ENCODE measurements at regions not wholly inside any gene's neighbourhood (a gene's known extent, or its start where the extent isn't known, plus 50 kb on each side); places are given as distances from the start of the nearest gene placed in this dataset.

DNA sequence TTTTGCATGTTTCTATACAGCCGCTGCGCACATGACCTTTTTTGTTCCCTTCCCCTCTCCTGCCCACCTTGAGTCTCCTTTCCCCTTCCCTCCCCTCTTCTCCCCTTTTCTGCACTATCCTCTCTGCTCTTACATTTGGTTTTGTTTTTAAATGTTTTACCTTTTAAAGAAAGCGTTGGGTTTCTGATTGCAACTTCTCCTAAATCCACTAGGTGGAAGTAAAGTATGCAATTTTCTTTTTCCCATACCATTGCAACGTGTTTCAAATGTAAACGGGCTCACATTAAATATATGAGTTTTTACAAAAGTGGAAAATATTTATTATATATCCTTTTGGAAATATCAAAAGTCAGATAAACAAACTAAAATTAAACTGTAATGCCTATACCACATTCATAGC, 500.9 kb downstream of the DIRAS2 start:
- no peak overlapping the region for H3K9ac ChIP-seq
- DNase-seq: peak; percentile 49
- no peaks in the 10 kb centered on the region for H3K9me2 ChIP-seq
- H3K4me2 ChIP-seq: no peak overlapping the region
- H3F3A ChIP-seq (replicated peaks; ENCODE audit: insufficient read depth): no peaks in the 10 kb centered on the region
- POLR2A ChIA-PET: no interaction called here
- H4K20me1 ChIP-seq (ENCODE audit: insufficient read depth): no peaks in the 10 kb centered on the region
- H3K27ac ChIP-seq (ENCODE audit: low read depth in 2 of 2, low read length in 1 of 2): no peak overlapping the region
- no peaks in the 10 kb centered on the region for H3K9me3 ChIP-seq
- no peaks in the 10 kb centered on the region for H3K36me3 ChIP-seq (replicated peaks in 1 of 2; ENCODE audit: control insufficient read depth in 1 of 2, insufficient read depth in 2 of 2, low read length in 1 of 2)
- H3K79me2 ChIP-seq (ENCODE audit: insufficient read depth): no peaks in the 10 kb centered on the region
- TF ChIP-seq SMC3 (IDR thresholded peaks at IDR 0.05; ENCODE audit: low read depth, low read length): peak; percentile 50
- TF ChIP-seq RFX5 (IDR thresholded peaks at IDR 0.05; ENCODE audit: low read length): no peak
- TF ChIP-seq, protein P1, sequence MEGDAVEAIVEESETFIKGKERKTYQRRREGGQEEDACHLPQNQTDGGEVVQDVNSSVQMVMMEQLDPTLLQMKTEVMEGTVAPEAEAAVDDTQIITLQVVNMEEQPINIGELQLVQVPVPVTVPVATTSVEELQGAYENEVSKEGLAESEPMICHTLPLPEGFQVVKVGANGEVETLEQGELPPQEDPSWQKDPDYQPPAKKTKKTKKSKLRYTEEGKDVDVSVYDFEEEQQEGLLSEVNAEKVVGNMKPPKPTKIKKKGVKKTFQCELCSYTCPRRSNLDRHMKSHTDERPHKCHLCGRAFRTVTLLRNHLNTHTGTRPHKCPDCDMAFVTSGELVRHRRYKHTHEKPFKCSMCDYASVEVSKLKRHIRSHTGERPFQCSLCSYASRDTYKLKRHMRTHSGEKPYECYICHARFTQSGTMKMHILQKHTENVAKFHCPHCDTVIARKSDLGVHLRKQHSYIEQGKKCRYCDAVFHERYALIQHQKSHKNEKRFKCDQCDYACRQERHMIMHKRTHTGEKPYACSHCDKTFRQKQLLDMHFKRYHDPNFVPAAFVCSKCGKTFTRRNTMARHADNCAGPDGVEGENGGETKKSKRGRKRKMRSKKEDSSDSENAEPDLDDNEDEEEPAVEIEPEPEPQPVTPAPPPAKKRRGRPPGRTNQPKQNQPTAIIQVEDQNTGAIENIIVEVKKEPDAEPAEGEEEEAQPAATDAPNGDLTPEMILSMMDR (IDR thresholded peaks at IDR 0.05): peak; percentile 68
- TF ChIP-seq RAD21 (IDR thresholded peaks at IDR 0.05; ENCODE audit: low read length): peak; percentile 79
- no peak overlapping the region for H3K4me3 ChIP-seq (ENCODE audit: low read depth in 2 of 2, low read length in 1 of 2)
- no peaks in the 10 kb centered on the region for H3K27me3 ChIP-seq (ENCODE audit: insufficient read depth)
- CTCF ChIA-PET: interaction anchor here (0.7 to 6.1 kb wide), 35 partner anchors 10 to 770 kb away, joined by 3 to 51 read pairs (median 4); partner anchors contain the start of gene DIRAS2
- no peaks in the 10 kb centered on the region; a peak in 1 of 4 replicates for H3K4me1 ChIP-seq (ENCODE audit: control insufficient read depth in 1 of 2, insufficient read depth in 2 of 2, low read depth in 1 of 2, low read length in 1 of 2)
- H2AFZ ChIP-seq (ENCODE audit: low read depth): no peak overlapping the region
- WGBS (ENCODE audit: low lambda C conversion rate): 37% methylated on average over 5 of the region's 5 CpGs

DNA sequence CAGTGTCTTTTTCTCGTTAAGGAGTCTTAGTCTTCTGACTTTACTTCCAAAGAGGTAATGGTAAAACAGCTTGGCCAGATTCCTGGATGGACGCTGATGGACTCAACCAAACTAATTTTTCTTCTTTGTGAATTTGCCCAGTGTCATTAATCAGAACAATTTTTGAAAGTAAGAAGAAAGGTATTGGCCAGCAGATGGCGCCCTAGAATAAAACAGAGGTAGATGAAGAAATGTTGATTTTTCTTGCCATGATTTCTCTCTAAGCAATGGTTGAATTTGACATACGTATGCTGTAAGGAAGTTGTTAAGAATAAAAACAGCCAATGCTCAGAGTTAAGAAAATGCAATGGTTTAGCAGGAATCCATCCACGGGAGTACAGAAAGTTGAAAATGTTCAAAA, 500.0 kb downstream of the DIRAS2 start:
- ChIA-PET CTCF (interaction anchor here (0.7 to 6.1 kb wide), 33 partner anchors 11 to 772 kb away, joined by 3 to 51 read pairs (median 3); partner anchors contain the start of gene DIRAS2), POLR2A (no interaction called here)
- H3K79me2 ChIP-seq (ENCODE audit: insufficient read depth): no peaks in the 10 kb centered on the region
- no peak overlapping the region for H3K9ac ChIP-seq
- no peaks in the 10 kb centered on the region for H4K20me1 ChIP-seq (ENCODE audit: insufficient read depth)
- WGBS (ENCODE audit: low lambda C conversion rate): 21% methylated on average over 5 of the region's 5 CpGs
- no peak overlapping the region; a peak in 1 of 4 replicates for H3K4me3 ChIP-seq (ENCODE audit: low read depth in 2 of 2, low read length in 1 of 2)
- H3K27me3 ChIP-seq (ENCODE audit: insufficient read depth): no peaks in the 10 kb centered on the region
- no peaks in the 10 kb centered on the region for H3K9me2 ChIP-seq
- no peaks in the 10 kb centered on the region for H3K9me3 ChIP-seq
- no peaks in the 10 kb centered on the region for H3K36me3 ChIP-seq (replicated peaks in 1 of 2; ENCODE audit: control insufficient read depth in 1 of 2, insufficient read depth in 2 of 2, low read length in 1 of 2)
- H3K4me2 ChIP-seq: no peak overlapping the region
- H3K27ac ChIP-seq (ENCODE audit: low read depth in 2 of 2, low read length in 1 of 2): no peak overlapping the region
- no peaks in the 10 kb centered on the region; a peak in 1 of 4 replicates for H3K4me1 ChIP-seq (ENCODE audit: control insufficient read depth in 1 of 2, insufficient read depth in 2 of 2, low read depth in 1 of 2, low read length in 1 of 2)
- no peak overlapping the region for H2AFZ ChIP-seq (ENCODE audit: low read depth)
- no peaks in the 10 kb centered on the region for H3F3A ChIP-seq (replicated peaks; ENCODE audit: insufficient read depth)
- peak; percentile 24 for DNase-seq
- TF ChIP-seq TAF1 (IDR thresholded peaks at IDR 0.05; ENCODE audit: borderline replicate concordance, low read depth, low read length) (no peak), POLR2AphosphoS5 (IDR thresholded peaks at IDR 0.05; ENCODE audit: low read depth, low read length) (no peak), TCF12 (IDR thresholded peaks at IDR 0.05) (no peak), EZH2phosphoT487 (IDR thresholded peaks at IDR 0.05; ENCODE audit: borderline replicate concordance, low read depth) (no peak), NFIC (IDR thresholded peaks at IDR 0.05; ENCODE audit: borderline replicate concordance) (no peak), EP300 (IDR thresholded peaks at IDR 0.05; ENCODE audit: borderline replicate concordance in 1 of 2, low read depth in 1 of 2, low read length in 1 of 2) (no peak), ELF1 (IDR thresholded peaks at IDR 0.05) (no peak), USF1 (IDR thresholded peaks at IDR 0.05; ENCODE audit: borderline replicate concordance, low read depth) (no peak), YY1 (IDR thresholded peaks at IDR 0.05; ENCODE audit: low read depth) (no peak), PBX3 (IDR thresholded peaks at IDR 0.05) (no peak), MAX (IDR thresholded peaks at IDR 0.05; ENCODE audit: low read depth) (no peak), FOSL2 (IDR thresholded peaks at IDR 0.05; ENCODE audit: borderline replicate concordance, low read depth) (no peak), RCOR1 (IDR thresholded peaks at IDR 0.05; ENCODE audit: low read length) (no peak), SMC3 (IDR thresholded peaks at IDR 0.05; ENCODE audit: low read depth, low read length) (peak; percentile 41; the same call in 1 of the 2 replicates), MXI1 (IDR thresholded peaks at IDR 0.05; ENCODE audit: low read depth, low read length) (no peak), TEAD4 (IDR thresholded peaks at IDR 0.05; ENCODE audit: borderline replicate concordance, insufficient read depth) (no peak), RAD21 (IDR thresholded peaks at IDR 0.05; ENCODE audit: low read length) (peak; percentile 61), SIN3A (IDR thresholded peaks at IDR 0.05; ENCODE audit: borderline replicate concordance, low read depth, low read length) (no peak)
- TF ChIP-seq, protein P2, sequence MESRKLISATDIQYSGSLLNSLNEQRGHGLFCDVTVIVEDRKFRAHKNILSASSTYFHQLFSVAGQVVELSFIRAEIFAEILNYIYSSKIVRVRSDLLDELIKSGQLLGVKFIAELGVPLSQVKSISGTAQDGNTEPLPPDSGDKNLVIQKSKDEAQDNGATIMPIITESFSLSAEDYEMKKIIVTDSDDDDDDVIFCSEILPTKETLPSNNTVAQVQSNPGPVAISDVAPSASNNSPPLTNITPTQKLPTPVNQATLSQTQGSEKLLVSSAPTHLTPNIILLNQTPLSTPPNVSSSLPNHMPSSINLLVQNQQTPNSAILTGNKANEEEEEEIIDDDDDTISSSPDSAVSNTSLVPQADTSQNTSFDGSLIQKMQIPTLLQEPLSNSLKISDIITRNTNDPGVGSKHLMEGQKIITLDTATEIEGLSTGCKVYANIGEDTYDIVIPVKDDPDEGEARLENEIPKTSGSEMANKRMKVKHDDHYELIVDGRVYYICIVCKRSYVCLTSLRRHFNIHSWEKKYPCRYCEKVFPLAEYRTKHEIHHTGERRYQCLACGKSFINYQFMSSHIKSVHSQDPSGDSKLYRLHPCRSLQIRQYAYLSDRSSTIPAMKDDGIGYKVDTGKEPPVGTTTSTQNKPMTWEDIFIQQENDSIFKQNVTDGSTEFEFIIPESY (IDR thresholded peaks at IDR 0.05; ENCODE audit: borderline replicate concordance, low read depth): no peak

All from SK-N-SH (cell line).